ENCODE measurements at regions not wholly inside any gene's neighbourhood (a gene's known extent, or its start where the extent isn't known, plus 50 kb on each side); places are given as distances from the start of the nearest gene placed in this dataset.

DNA sequence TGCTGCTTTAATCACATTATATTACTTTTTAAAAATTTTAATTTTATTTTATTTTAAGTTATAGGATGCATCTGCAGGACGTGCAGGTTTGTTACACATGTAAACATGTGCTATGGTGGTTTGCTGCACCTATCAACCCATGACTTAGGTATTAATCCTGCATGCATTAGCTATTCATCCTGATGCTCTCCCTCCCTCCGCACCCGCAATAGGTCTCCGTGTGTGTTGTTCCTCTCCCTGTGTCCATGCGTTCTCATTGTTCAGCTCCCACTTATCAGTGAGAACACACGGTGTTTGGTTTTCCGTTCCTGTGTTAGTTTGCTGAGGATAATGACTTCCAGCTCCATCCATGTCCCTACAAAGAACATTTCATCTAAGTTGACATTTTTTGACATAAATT lies 283.2 kb downstream of the CYRIA start (continued):
- TF ChIP-seq NRF1 (IDR thresholded peaks at IDR 0.05; ENCODE audit: low read depth, low read length) (no peak), KDM1A (IDR thresholded peaks at IDR 0.05; ENCODE audit: borderline replicate concordance, low read length) (no peak), TAF7 (optimal IDR thresholded peaks at IDR 0.05; ENCODE audit: borderline replicate concordance, low read depth, low read length) (no peak), GABPA (IDR thresholded peaks at IDR 0.05; ENCODE audit: borderline replicate concordance, insufficient read depth, low read length) (no peak)

Measured in H1 (cell line).